Astrocyte (in vitro differentiated cells and primary cell): ENCODE measurements at regions not wholly inside any gene's neighbourhood (a gene's known extent, or its start where the extent isn't known, plus 50 kb on each side); places are given as distances from the start of the nearest gene placed in this dataset.

Experiments used
- CTCF ChIP-seq: IDR thresholded peaks from 2 replicates; pipeline ENCODE4 v1.5.1; 2011; ENCODE audit warnings: low read depth, mild to moderate bottlenecking, inconsistent platforms, low read length, moderate library complexity; ENCODE audit not compliant: insufficient read depth
- EZH2 ChIP-seq: IDR thresholded peaks from 2 replicates; pipeline ENCODE4 v1.6.1; 2012; ENCODE audit warnings: mild to moderate bottlenecking, low read length, inconsistent platforms; ENCODE audit not compliant: insufficient read depth

- TF ChIP-seq CTCF (no peak), EZH2 (no peak)
Measured at GRCh38 chr21:43312751-43313169, 114.2 kb downstream of the SIK1 start.
